WTC11 (cell line): ENCODE measurements at regions not wholly inside any gene's neighbourhood (a gene's known extent, or its start where the extent isn't known, plus 50 kb on each side); places are given as distances from the start of the nearest gene placed in this dataset.

Experiments used
- ATAC-seq: fragments of 200-7000 bp; cut with Tn5 transposase; 2 replicates; pipeline ENCODE4 v1.10.0; 2021; ENCODE audit warnings: mild to moderate bottlenecking, moderate library complexity
- CTCF ChIA-PET: fragments of 300-600 bp; sonication (Branson Sonifier 250); formaldehyde crosslinking; loops from one replicate; lab custom pipeline; 2021; ENCODE audit warnings: antibody characterized with exemption; lab: Charles Lee
- POLR2A ChIA-PET: fragments of 350-600 bp; sonication (Branson Sonifier 250); formaldehyde crosslinking; loops from one replicate; lab custom pipeline; 2021; ENCODE audit warnings: antibody characterized with exemption; lab: Charles Lee
- DNase-seq: peaks from one replicate; pipeline ENCODE4 v3.0.0; 2021; ENCODE audit warnings: low spot score
- H3K27ac Mint-ChIP-seq: 2 replicates; pipeline ENCODE4 v1.8.0; 2021; ENCODE audit warnings: mixed read lengths
- H3K27me3 Mint-ChIP-seq: 2 replicates; pipeline ENCODE4 v1.8.0; 2021; ENCODE audit warnings: low read depth, mild to moderate bottlenecking, moderate library complexity, mixed read lengths
- H3K36me3 Mint-ChIP-seq: 2 replicates; pipeline ENCODE4 v1.8.0; 2021; ENCODE audit warnings: mixed read lengths
- H3K4me1 Mint-ChIP-seq: 2 replicates; pipeline ENCODE4 v1.8.0; 2022; ENCODE audit warnings: mixed read lengths
- H3K4me3 Mint-ChIP-seq: 2 replicates; pipeline ENCODE4 v1.8.0; 2021; ENCODE audit warnings: mild to moderate bottlenecking, moderate library complexity, mixed read lengths
- H3K9me3 Mint-ChIP-seq: 2 replicates; pipeline ENCODE4 v1.8.0; 2021; ENCODE audit warnings: mixed read lengths
- ATF3 ChIP-seq: sonication (generic); formaldehyde crosslinking; conservative IDR thresholded peaks from 2 replicates; pipeline ENCODE4 v1.8.1; 2022; ENCODE audit warnings: mild to moderate bottlenecking, missing genetic modification reagents
- ESRRA ChIP-seq: sonication (generic); formaldehyde crosslinking; IDR thresholded peaks from 2 replicates; pipeline ENCODE4 v1.8.1; 2022; ENCODE audit warnings: mild to moderate bottlenecking, missing genetic modification reagents, borderline replicate concordance
- KAT7 ChIP-seq: sonication (generic); formaldehyde crosslinking; IDR thresholded peaks from 2 replicates; pipeline ENCODE4 v1.8.1; 2023; ENCODE audit warnings: missing genetic modification reagents, mild to moderate bottlenecking, borderline replicate concordance
- PRDM15 ChIP-seq: sonication (generic); formaldehyde crosslinking; IDR thresholded peaks from 2 replicates; pipeline ENCODE4 v1.8.0; 2022; ENCODE audit warnings: missing genetic modification reagents
- PREB ChIP-seq: sonication (generic); formaldehyde crosslinking; IDR thresholded peaks from 2 replicates; pipeline ENCODE4 v1.8.1; 2022; ENCODE audit warnings: mild to moderate bottlenecking, missing genetic modification reagents, moderate library complexity, borderline replicate concordance
- ZBTB43 ChIP-seq: sonication (generic); formaldehyde crosslinking; IDR thresholded peaks from 2 replicates; pipeline ENCODE4 v1.8.1; 2023; ENCODE audit warnings: mild to moderate bottlenecking, missing genetic modification reagents
- ZNF423 ChIP-seq: fragments of 250-450 bp; sonication (Bioruptor Pico); IDR thresholded peaks from 2 replicates; pipeline ENCODE4 v2.1.2; 2022; ENCODE audit warnings: mild to moderate bottlenecking, moderate library complexity
- TF ChIP-seq, protein P1 (sequence below): fragments of 200-600 bp; IDR thresholded peaks from 2 replicates; pipeline ENCODE4 v1.8.0; 2022; ENCODE audit warnings: antibody characterized with exemption
- TF ChIP-seq, protein P2 (sequence below): sonication (generic); formaldehyde crosslinking; IDR thresholded peaks from 2 replicates; pipeline ENCODE4 v1.8.1; 2023; ENCODE audit warnings: mild to moderate bottlenecking, moderate library complexity, missing genetic modification reagents
- TF ChIP-seq, protein P3 (sequence below): sonication (generic); formaldehyde crosslinking; IDR thresholded peaks from 2 replicates; pipeline ENCODE4 v1.8.0; 2022; ENCODE audit warnings: mild to moderate bottlenecking, missing genetic modification reagents
- TF ChIP-seq, protein P4 (sequence below): sonication (generic); formaldehyde crosslinking; IDR thresholded peaks from 2 replicates; pipeline ENCODE4 v1.8.0; 2023; ENCODE audit warnings: missing genetic modification reagents
- TF ChIP-seq, protein P5 (sequence below): sonication (generic); formaldehyde crosslinking; IDR thresholded peaks from 2 replicates; pipeline ENCODE4 v1.8.1; 2023; ENCODE audit warnings: mild to moderate bottlenecking, missing genetic modification reagents, moderate library complexity

DNA sequence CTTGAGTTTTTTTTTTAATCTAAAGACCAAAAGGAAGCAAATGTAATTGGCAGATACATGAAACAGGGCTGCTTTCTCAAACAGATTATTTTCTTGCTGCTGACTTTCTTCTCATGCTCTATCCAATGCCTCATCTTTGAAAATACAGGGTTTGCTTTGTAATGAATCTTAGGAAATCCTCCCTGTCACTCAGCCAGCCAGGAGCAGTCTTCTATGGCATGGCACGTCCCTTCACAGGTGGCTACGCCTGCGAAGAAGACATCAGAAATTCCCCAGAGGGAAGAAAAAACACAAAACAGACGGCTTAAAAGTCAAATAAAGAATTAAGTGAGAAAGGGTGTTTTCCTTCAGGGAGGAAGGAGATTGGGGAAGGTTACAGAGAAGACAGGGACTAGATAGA is 242.5 kb downstream of the IGSF11 start:
- Mint-ChIP-seq H3K4me3 (no peak overlapping the region), H3K36me3 (no peaks in the 10 kb centered on the region), H3K27ac (no peak overlapping the region), H3K27me3 (no peaks in the 10 kb centered on the region), H3K4me1 (peaks cover 11% of the 10 kb centered on the region), H3K9me3 (no peaks in the 10 kb centered on the region)
- no peak for TF ChIP-seq PREB (CRISPR knock-in tag)
- DNase-seq (no peak), ATAC-seq (no peak)
- ChIA-PET CTCF (no interaction called here), POLR2A (no interaction called here)

DNA sequence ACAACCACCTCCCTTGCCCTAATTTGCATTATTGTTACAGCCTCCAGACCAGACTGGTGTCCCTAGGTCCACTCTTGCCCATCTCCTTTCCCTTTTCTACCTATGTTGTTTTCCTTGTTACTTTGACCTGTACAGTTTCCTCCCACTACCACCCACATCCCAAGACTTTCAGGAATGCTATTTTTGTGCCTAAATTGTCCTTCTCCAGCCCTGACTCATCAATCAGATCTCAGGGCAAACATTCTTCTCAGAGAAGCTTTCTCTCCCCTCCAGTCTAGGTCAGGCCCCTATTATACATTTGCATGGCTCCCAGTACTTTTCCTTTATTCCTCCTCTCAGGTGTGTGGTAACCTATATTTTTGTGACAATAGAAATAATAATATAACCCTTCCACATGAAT is 241.5 kb downstream of the IGSF11 start:
- DNase-seq, result no peak
- POLR2A ChIA-PET, result no interaction called here
- Mint-ChIP-seq H3K27ac (no peak overlapping the region), H3K36me3 (no peaks in the 10 kb centered on the region)
- TF ChIP-seq KAT7, result no peak
- TF ChIP-seq ZNF423, result no peak
- TF ChIP-seq, protein P1, sequence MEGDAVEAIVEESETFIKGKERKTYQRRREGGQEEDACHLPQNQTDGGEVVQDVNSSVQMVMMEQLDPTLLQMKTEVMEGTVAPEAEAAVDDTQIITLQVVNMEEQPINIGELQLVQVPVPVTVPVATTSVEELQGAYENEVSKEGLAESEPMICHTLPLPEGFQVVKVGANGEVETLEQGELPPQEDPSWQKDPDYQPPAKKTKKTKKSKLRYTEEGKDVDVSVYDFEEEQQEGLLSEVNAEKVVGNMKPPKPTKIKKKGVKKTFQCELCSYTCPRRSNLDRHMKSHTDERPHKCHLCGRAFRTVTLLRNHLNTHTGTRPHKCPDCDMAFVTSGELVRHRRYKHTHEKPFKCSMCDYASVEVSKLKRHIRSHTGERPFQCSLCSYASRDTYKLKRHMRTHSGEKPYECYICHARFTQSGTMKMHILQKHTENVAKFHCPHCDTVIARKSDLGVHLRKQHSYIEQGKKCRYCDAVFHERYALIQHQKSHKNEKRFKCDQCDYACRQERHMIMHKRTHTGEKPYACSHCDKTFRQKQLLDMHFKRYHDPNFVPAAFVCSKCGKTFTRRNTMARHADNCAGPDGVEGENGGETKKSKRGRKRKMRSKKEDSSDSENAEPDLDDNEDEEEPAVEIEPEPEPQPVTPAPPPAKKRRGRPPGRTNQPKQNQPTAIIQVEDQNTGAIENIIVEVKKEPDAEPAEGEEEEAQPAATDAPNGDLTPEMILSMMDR, result no peak
- TF ChIP-seq, protein P2, sequence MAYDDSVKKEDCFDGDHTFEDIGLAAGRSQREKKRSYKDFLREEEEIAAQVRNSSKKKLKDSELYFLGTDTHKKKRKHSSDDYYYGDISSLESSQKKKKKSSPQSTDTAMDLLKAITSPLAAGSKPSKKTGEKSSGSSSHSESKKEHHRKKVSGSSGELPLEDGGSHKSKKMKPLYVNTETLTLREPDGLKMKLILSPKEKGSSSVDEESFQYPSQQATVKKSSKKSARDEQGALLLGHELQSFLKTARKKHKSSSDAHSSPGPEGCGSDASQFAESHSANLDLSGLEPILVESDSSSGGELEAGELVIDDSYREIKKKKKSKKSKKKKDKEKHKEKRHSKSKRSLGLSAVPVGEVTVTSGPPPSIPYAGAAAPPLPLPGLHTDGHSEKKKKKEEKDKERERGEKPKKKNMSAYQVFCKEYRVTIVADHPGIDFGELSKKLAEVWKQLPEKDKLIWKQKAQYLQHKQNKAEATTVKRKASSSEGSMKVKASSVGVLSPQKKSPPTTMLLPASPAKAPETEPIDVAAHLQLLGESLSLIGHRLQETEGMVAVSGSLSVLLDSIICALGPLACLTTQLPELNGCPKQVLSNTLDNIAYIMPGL (CRISPR knock-in tag), result no peak
- no peak for TF ChIP-seq ATF3
- TF ChIP-seq, protein P3, sequence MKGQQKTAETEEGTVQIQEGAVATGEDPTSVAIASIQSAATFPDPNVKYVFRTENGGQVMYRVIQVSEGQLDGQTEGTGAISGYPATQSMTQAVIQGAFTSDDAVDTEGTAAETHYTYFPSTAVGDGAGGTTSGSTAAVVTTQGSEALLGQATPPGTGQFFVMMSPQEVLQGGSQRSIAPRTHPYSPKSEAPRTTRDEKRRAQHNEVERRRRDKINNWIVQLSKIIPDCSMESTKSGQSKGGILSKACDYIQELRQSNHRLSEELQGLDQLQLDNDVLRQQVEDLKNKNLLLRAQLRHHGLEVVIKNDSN (CRISPR knock-in tag), result no peak
- no peak for TF ChIP-seq ZBTB43 (CRISPR knock-in tag)
- TF ChIP-seq, protein P4, sequence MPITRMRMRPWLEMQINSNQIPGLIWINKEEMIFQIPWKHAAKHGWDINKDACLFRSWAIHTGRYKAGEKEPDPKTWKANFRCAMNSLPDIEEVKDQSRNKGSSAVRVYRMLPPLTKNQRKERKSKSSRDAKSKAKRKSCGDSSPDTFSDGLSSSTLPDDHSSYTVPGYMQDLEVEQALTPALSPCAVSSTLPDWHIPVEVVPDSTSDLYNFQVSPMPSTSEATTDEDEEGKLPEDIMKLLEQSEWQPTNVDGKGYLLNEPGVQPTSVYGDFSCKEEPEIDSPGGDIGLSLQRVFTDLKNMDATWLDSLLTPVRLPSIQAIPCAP, result no peak
- no peak for TF ChIP-seq PRDM15 (CRISPR knock-in tag)
- TF ChIP-seq, protein P5, sequence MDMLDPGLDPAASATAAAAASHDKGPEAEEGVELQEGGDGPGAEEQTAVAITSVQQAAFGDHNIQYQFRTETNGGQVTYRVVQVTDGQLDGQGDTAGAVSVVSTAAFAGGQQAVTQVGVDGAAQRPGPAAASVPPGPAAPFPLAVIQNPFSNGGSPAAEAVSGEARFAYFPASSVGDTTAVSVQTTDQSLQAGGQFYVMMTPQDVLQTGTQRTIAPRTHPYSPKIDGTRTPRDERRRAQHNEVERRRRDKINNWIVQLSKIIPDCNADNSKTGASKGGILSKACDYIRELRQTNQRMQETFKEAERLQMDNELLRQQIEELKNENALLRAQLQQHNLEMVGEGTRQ, result no peak
- TF ChIP-seq ESRRA (CRISPR knock-in tag), result no peak
- TF ChIP-seq, all 79 proteins: peak for 0
- ATAC-seq, result no peak
- Mint-ChIP-seq H3K27me3 (no peaks in the 10 kb centered on the region), H3K4me1 (peaks cover 11% of the 10 kb centered on the region), H3K9me3 (no peaks in the 10 kb centered on the region), H3K4me3 (no peak overlapping the region)
- CTCF ChIA-PET, result no interaction called here
